ENCODE measurements at regions not wholly inside any gene's neighbourhood (a gene's known extent, or its start where the extent isn't known, plus 50 kb on each side); places are given as distances from the start of the nearest gene placed in this dataset.

DNA sequence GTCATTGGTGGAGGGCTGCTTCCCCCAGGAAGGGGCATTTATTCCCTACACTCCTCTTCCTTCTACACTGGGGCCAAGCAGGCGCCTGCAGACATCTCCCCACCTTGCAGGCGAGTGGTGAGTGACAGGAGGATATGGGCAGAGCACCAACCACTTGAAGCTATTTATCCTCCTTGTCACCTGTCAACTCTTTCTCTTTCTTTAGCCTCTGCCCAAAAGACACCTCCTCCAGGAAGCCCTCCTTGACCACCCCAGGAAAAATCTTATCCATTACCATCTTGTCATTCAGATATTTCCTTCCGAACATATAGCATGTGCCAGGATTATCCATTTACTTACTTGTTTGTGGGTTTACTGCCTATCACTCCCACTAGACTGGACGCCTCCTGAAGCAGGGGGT, 362.4 kb downstream of the MN1 start:
- no peak overlapping the region for H3K4me3 ChIP-seq

DNA sequence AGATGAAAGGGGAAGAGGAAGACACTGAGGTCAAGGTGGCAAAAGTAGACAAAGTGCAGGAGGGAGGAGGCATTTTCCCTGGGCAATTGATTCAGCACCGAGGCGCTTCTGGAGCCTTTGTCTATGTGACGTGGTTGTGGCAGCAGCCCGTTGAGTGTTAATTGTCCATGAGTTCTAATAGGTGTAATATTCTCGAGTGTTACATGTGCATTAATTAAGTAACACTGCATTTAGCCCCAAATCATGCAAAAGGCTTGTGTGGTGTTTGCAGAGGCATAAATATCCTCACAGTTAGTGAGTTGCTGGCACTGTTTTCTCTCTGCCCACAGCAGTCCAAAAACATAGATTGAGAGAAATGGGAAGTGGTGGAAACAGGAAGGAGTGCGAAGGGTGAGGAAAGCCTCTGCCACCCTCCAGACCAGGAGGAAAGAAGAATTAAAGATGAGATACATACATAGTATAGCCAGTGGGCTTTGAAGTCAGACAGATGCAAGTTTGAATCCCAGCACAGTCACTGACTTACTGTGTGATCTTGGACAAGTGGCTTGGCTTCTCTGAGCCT, 361.2 kb downstream of the MN1 start:
- Histone ChIP-seq H3K27me3 (no peaks in the 10 kb centered on the region), H3K9me3 (no peaks in the 10 kb centered on the region), H3K36me3 (no peaks in the 10 kb centered on the region), H3K4me1 (peaks cover 0 to 17% (median 12%) of the 10 kb centered on the region in 4 donors), H3K4me3 (no peak overlapping the region), H3K27ac (no peak overlapping the region)
- DNase-seq: no peak
- intact Hi-C loops (cut with DNase I; ENCODE audit: low total_unique reads): no loop called here
- TF ChIP-seq, protein P1, sequence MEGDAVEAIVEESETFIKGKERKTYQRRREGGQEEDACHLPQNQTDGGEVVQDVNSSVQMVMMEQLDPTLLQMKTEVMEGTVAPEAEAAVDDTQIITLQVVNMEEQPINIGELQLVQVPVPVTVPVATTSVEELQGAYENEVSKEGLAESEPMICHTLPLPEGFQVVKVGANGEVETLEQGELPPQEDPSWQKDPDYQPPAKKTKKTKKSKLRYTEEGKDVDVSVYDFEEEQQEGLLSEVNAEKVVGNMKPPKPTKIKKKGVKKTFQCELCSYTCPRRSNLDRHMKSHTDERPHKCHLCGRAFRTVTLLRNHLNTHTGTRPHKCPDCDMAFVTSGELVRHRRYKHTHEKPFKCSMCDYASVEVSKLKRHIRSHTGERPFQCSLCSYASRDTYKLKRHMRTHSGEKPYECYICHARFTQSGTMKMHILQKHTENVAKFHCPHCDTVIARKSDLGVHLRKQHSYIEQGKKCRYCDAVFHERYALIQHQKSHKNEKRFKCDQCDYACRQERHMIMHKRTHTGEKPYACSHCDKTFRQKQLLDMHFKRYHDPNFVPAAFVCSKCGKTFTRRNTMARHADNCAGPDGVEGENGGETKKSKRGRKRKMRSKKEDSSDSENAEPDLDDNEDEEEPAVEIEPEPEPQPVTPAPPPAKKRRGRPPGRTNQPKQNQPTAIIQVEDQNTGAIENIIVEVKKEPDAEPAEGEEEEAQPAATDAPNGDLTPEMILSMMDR (IDR thresholded peaks at IDR 0.05): no peak

More for the DNA sequence above, 362.4 kb downstream of the MN1 start:
- no peak for DNase-seq
- TF ChIP-seq, protein P1 (IDR thresholded peaks at IDR 0.05): no peak
- Histone ChIP-seq H3K27me3 (no peaks in the 10 kb centered on the region), H3K4me1 (peaks cover 0 to 17% (median 12%) of the 10 kb centered on the region in 4 donors), H3K9me3 (no peaks in the 10 kb centered on the region), H3K36me3 (no peaks in the 10 kb centered on the region), H3K27ac (peak overlapping the region; percentile 50 to 65)
- intact Hi-C loops (cut with DNase I; ENCODE audit: low total_unique reads): no loop called here

DNA sequence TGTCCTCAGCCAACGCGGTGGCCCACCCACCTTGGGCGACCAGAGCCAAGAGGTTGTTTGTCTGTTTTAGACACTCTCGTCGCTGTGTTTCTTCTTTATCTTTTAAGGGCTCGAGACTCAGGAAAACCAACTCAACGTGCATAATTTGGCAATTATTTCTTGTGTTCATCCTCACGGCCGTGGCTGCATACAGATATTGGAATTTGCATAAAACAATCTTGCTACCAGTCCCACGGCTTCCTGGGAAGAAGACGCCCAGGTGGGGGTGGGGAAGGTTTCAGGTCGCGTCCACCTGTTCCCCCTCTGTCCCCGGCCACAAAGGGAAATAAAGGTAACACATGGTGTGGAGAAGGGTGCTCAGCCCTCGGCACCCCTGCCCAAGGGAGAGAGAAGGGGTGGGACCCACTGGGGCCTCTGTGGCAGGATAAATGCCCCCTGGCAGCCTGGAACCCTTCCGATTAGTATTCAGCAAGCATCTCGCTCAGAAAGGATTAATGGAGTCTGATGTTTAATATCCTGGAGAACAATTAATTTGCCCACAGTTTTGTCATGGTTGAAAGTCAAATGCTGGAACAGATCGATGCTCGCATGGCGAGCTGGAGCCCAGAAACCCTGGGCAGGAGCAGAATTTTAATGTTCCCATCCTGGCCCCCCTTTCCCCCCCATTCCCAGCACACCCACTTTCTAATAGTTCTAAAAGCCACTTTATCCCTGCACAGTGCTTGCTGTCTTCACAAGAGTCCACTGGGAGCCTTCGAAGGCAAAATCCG, 359.7 kb downstream of the MN1 start:
- no peak overlapping the region for H3K27ac ChIP-seq
- H3K36me3 ChIP-seq: no peaks in the 10 kb centered on the region
- H3K4me1 ChIP-seq: peaks cover 0 to 17% (median 12%) of the 10 kb centered on the region in 4 donors
- no peak overlapping the region for H3K4me3 ChIP-seq
- intact Hi-C loops (cut with DNase I; ENCODE audit: low total_unique reads): no loop called here
- no peaks in the 10 kb centered on the region for H3K27me3 ChIP-seq
- TF ChIP-seq, protein P1 (IDR thresholded peaks at IDR 0.05): no peak
- DNase-seq: no peak
- H3K9me3 ChIP-seq: no peaks in the 10 kb centered on the region

DNA sequence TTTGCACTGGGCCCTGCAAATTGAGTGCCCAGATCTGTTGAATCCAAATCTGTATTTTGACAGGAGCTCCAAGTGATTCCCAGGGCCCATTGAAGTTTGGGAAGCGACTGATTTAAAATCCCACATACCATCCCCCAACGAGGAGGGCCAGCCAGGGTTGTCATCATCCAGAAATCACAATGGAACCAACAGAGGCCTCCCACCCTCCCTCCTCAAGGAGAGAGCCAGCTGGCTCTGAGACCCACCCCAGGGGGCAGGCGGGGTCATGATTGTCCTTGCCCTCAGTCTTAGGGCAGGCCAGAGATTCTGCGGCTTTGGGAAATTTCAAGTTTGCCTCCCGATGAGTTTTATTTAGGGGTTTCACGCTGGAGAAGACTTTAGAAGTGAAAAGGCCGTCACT, 358.2 kb downstream of the MN1 start:
- TF ChIP-seq, protein P1 (IDR thresholded peaks at IDR 0.05): no peak
- H3K27ac ChIP-seq: no peak overlapping the region
- H3K36me3 ChIP-seq: no peaks in the 10 kb centered on the region
- intact Hi-C loops (cut with DNase I; ENCODE audit: low total_unique reads): no loop called here
- no peak overlapping the region for H3K4me3 ChIP-seq
- H3K9me3 ChIP-seq: no peaks in the 10 kb centered on the region
- peaks cover 0 to 9% (median 7%) of the 10 kb centered on the region in 4 donors for H3K4me1 ChIP-seq
- DNase-seq: no peak
- H3K27me3 ChIP-seq: no peaks in the 10 kb centered on the region

DNA sequence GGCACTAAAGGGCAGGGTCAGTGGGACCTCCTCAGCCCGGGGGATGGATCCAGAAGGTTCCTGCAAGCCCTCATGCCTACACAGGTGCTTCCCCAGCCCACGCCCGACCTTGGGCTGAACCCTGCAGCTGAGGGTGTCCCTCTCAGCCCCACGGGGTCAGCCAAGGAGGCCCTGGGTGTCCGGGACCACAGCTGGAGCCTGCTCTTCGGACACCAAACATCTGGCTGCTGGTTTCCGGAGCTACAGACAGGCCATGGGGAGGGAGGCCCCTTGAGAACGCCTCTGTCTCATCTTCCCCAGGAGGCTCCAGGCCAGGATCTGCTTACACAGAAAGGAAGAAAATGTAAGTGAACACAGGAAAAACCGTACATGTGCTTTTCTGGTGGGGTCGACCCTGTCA, 355.7 kb downstream of the MN1 start:
- no peak for DNase-seq

More for the DNA sequence above, 355.7 kb downstream of the MN1 start:
- TF ChIP-seq, protein P1 (IDR thresholded peaks at IDR 0.05): no peak
- intact Hi-C loops (cut with DNase I; ENCODE audit: low total_unique reads): no loop called here
- Histone ChIP-seq H3K4me1 (no peaks in the 10 kb centered on the region), H3K27ac (no peak overlapping the region), H3K27me3 (no peaks in the 10 kb centered on the region), H3K36me3 (no peaks in the 10 kb centered on the region), H3K9me3 (no peaks in the 10 kb centered on the region), H3K4me3 (no peak overlapping the region)

Measured in tibial artery (tissue), 4 donors.